Neuronal stem cell (in vitro differentiated cells): ENCODE measurements at regions not wholly inside any gene's neighbourhood (a gene's known extent, or its start where the extent isn't known, plus 50 kb on each side); places are given as distances from the start of the nearest gene placed in this dataset.
A peak's percentile ranks its signal among the peaks of the same experiment; 100 is the strongest.

ENCODE experiments used
- DNase-seq: peaks from one replicate; pipeline ENCODE4 v3.0.0-alpha.2; 2013; ENCODE audit warnings: low spot score
- H2AFZ ChIP-seq: one replicate; pipeline ENCODE4 v1.6.1; 2013; ENCODE audit warnings: mild to moderate bottlenecking, low read length, inconsistent platforms
- H2AK5ac ChIP-seq: 2 replicates; pipeline ENCODE4 v1.6.1; 2013; ENCODE audit warnings: low read depth, mild to moderate bottlenecking, inconsistent platforms, low read length, moderate library complexity, mixed read lengths
- H2BK120ac ChIP-seq: 2 replicates; pipeline ENCODE4 v1.6.1; 2013; ENCODE audit warnings: low read depth, mild to moderate bottlenecking, inconsistent platforms, low read length, moderate library complexity, mixed read lengths
- H2BK12ac ChIP-seq: one replicate; pipeline ENCODE4 v1.6.1; 2013; ENCODE audit warnings: low read length, inconsistent platforms
- H2BK15ac ChIP-seq: 2 replicates; pipeline ENCODE4 v1.6.1; 2013; ENCODE audit warnings: mild to moderate bottlenecking, low read length, inconsistent platforms, mixed read lengths
- H2BK5ac ChIP-seq: one replicate; pipeline ENCODE4 v1.6.1; 2013; ENCODE audit warnings: inconsistent platforms, mild to moderate bottlenecking, low read length, moderate library complexity
- H3K14ac ChIP-seq: one replicate; pipeline ENCODE4 v1.6.1; 2013; ENCODE audit warnings: low read length, inconsistent platforms
- H3K18ac ChIP-seq: 2 replicates; pipeline ENCODE4 v1.6.1; 2013; ENCODE audit warnings: low read length, inconsistent platforms
- H3K23ac ChIP-seq: 2 replicates; pipeline ENCODE4 v1.6.1; 2013; ENCODE audit warnings: low read depth, mild to moderate bottlenecking, mixed read lengths, low read length, inconsistent platforms; ENCODE audit not compliant: poor library complexity
- H3K27ac ChIP-seq: replicated peaks from 3 replicates; pipeline ENCODE4 v1.5.1; 2013; ENCODE audit warnings: low read length, inconsistent platforms
- H3K27me3 ChIP-seq, 3 experiments: 2 replicates each; pipeline ENCODE4 v1.6.1; 2013; ENCODE audit warnings: low read length in 3 of 3, mild to moderate bottlenecking in 2 of 3, inconsistent platforms in 1 of 3, low read depth in 1 of 3, mixed read lengths in 1 of 3, moderate library complexity in 1 of 3; ENCODE audit not compliant: control insufficient read depth in 3 of 3, insufficient read depth in 3 of 3
- H3K36me3 ChIP-seq, 2 donors: replicated peaks in 1 of 2; 2 replicates each; pipeline ENCODE4 v1.6.1; 2013; ENCODE audit warnings: low read length in 2 of 2; ENCODE audit not compliant: control insufficient read depth in 2 of 2, insufficient read depth in 2 of 2
- H3K4ac ChIP-seq: 2 replicates; pipeline ENCODE4 v1.6.1; 2013; ENCODE audit warnings: inconsistent platforms, mild to moderate bottlenecking, low read length, moderate library complexity
- H3K4me1 ChIP-seq, 2 donors: 1 replicate in 1 of 2; 2 replicates in 1 of 2; pipeline ENCODE4 v1.6.1; 2013; ENCODE audit warnings: low read length in 2 of 2, low read depth in 1 of 2; ENCODE audit not compliant: control insufficient read depth in 2 of 2, insufficient read depth in 1 of 2
- H3K4me2 ChIP-seq: one replicate; pipeline ENCODE4 v1.6.1; 2013; ENCODE audit warnings: mild to moderate bottlenecking, low read length, inconsistent platforms; ENCODE audit not compliant: insufficient read depth, poor library complexity, severe bottlenecking
- H3K4me3 ChIP-seq, 2 donors: 2 replicates each; pipeline ENCODE4 v1.5.1; 2013; ENCODE audit warnings: low read length in 2 of 2, mild to moderate bottlenecking in 2 of 2, inconsistent platforms in 1 of 2, moderate library complexity in 1 of 2
- H3K79me1 ChIP-seq: one replicate; pipeline ENCODE4 v1.6.1; 2013; ENCODE audit warnings: low read depth, mild to moderate bottlenecking, inconsistent platforms, low read length, moderate library complexity
- H3K9ac ChIP-seq: one replicate; pipeline ENCODE4 v1.6.1; 2013; ENCODE audit warnings: mild to moderate bottlenecking, low read depth, low read length, inconsistent platforms; ENCODE audit not compliant: poor library complexity
- H3K9me3 ChIP-seq, 2 donors: replicated peaks in 1 of 2; 2 replicates each; pipeline versions ENCODE3 to v1.6.1; 2013; ENCODE audit warnings: low read length in 2 of 2, mild to moderate bottlenecking in 2 of 2, inconsistent platforms in 1 of 2, low read depth in 1 of 2, mixed read lengths in 1 of 2, moderate library complexity in 1 of 2; ENCODE audit not compliant: control insufficient read depth in 2 of 2, insufficient read depth in 1 of 2
- H4K8ac ChIP-seq: one replicate; pipeline ENCODE4 v1.6.1; 2013; ENCODE audit warnings: low read depth, mild to moderate bottlenecking, inconsistent platforms, low read length, moderate library complexity
- H4K91ac ChIP-seq: one replicate; pipeline ENCODE4 v1.6.1; 2013; ENCODE audit warnings: low read length, low read depth, mild to moderate bottlenecking, inconsistent platforms; ENCODE audit not compliant: poor library complexity
- WGBS, 2 donors: extraction: QIAGEN DNeasy Blood & Tissue Kit; methylation state at CpG; one replicate each; pipeline ENCODE4 v1.1.7; 2013; ENCODE audit warnings: missing lambda C conversion rate in 2 of 2, mixed read lengths in 1 of 2; ENCODE audit not compliant: insufficient read length in 2 of 2, insufficient replicate concordance in 1 of 2; ENCODE audit errors: extremely low coverage in 2 of 2; 5-methylcytosine and 5-hydroxymethylcytosine counted together

DNA sequence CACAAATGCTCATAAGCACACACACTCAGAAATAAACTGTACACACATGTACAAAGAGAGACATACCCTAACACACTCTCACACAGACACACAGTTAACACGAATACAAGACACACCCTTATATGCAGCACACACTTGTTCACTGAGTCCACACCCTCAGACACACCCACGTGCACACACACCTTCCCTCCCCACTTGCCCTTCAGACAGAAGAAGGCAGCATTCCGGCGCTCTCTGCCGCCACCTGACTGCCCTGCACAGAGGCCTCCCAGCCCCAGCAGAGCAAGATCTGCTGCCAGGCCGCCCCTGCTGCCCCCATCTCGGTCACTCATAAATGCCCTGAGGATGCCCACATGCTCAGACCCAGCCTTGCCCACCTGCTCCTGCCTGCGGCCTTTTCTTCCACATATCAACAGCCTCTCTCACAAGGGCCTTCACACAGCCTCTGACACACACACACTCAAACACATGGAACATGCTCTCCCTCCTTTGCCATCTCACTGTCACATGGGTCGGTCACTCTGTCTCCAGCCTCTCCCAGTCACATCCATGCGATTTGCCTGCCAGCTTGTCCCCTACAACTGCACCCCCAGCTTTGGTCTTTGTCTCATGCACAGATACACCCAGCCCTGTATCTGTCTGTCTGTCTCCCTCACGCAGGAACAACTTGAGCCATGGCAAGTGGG is 71.1 kb downstream of the EPHB3 start:
- Histone ChIP-seq H3K18ac (peak overlapping the region; percentile 76), H3K9me3 (no peaks in the 10 kb centered on the region), H3K4me2 (no peak overlapping the region), H3K4me1 (peaks cover 36 to 41% of the 10 kb centered on the region in 2 donors), H3K4me3 (no peak overlapping the region), H3K9ac (peak overlapping the region; percentile 52), H3K36me3 (no peaks in the 10 kb centered on the region), H3K79me1 (no peaks in the 10 kb centered on the region), H2BK15ac (peak overlapping the region; percentile 17), H3K4ac (no peak overlapping the region), H3K14ac (peak overlapping the region; percentile 22), H4K8ac (peak overlapping the region; percentile 88), H2AFZ (peak overlapping the region; percentile 83), H2BK5ac (peak overlapping the region; percentile 14), H3K23ac (no peak overlapping the region), H2BK120ac (no peak overlapping the region), H2BK12ac (peak overlapping the region; percentile 42), H2AK5ac (peak overlapping the region; percentile 44), H3K27me3 (no peaks in the 10 kb centered on the region), H3K27ac (no peak overlapping the region), H4K91ac (no peak overlapping the region)
- WGBS, 2 donors, result no CpG with 5 or more reads among the region's 11 CpGs
- no peak for DNase-seq
